ENCODE measurements at regions not wholly inside any gene's neighbourhood (a gene's known extent, or its start where the extent isn't known, plus 50 kb on each side); places are given as distances from the start of the nearest gene placed in this dataset.
"Not testable (repeated sequence)": the region's sequence is repeated elsewhere in the genome, so short reads cannot be mapped to it uniquely, and the experiment has no call there.

DNA sequence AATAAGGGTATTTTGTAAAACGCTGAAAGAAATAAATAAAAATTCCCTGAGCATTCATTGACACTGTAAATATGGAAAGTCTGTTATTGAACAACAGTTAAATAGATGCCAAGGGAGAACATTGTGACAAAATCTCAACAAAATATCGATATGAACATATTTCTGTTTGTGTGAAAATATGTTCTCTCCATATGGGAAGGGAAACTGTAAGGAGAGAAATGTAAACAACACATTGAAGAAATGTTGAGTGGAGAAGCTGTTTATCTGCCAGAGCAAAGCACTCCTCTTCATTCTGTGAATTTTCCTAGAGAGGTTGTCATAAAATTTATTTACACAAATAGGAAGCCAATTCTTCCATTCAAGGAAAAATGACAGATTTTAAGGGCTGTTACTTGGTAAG is 57.1 kb upstream of the EOMES start:
- no peak overlapping the region for H3K4me3 Mint-ChIP-seq
- no peaks in the 10 kb centered on the region for H3K9me3 Mint-ChIP-seq
- intact Hi-C loops (cut with micrococcal nuclease), result no loop called here
- H3K27me3 Mint-ChIP-seq, result no peaks in the 10 kb centered on the region
- no peaks in the 10 kb centered on the region for H3K4me1 Mint-ChIP-seq (ENCODE audit: low read depth)
- H3K27ac Mint-ChIP-seq, result no peak overlapping the region
- no peaks in the 10 kb centered on the region for H3K36me3 Mint-ChIP-seq (ENCODE audit: low read depth)

DNA sequence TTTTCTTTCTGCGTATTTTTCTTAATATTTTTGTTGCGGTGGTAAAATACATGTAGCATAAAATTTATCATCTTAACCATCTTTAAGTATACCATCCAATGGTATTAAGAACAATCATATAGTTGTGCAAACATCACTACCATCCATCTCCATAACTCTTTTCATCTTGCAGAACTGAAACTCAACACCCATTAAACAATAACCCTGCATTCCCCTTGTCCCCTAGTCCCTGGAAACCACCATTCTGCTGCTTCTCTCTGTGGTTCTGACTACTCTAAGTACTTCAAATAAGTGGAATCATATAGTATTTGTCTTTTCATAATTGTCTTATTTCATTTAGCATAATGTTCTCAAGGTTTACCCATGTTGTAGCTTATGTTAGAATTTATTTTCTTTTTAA is 67.3 kb upstream of the EOMES start:
- no peak overlapping the region for H3K27ac Mint-ChIP-seq
- H3K27me3 Mint-ChIP-seq, result no peaks in the 10 kb centered on the region

DNA sequence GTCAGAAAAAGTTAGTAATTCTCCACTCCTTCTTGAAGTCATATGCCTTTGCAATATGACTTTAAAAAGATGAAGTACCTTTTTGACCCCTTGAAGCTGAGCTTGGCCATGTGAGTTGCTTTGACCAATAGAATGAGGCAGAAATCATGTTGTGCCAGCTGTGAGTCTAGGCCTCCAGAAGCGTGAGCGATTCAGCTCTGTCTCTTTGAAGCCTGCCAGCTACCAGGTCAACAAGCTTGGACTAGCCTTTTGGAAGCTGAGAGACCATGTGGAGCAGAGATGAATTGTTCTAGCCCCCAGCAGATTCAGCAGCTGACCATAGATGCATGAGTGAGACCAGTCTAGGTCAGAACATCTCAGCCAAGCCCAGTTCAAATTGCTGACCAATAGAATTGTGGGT is 69.8 kb upstream of the EOMES start:
- Mint-ChIP-seq H3K27ac (no peak overlapping the region), H3K4me1 (ENCODE audit: low read depth) (no peaks in the 10 kb centered on the region), H3K27me3 (no peaks in the 10 kb centered on the region), H3K36me3 (ENCODE audit: low read depth) (no peaks in the 10 kb centered on the region), H3K4me3 (no peak overlapping the region), H3K9me3 (no peaks in the 10 kb centered on the region)
- intact Hi-C loops (cut with micrococcal nuclease), result no loop called here

More for the DNA sequence above, 67.3 kb upstream of the EOMES start:
- H3K4me1 Mint-ChIP-seq (ENCODE audit: low read depth), result no peaks in the 10 kb centered on the region
- H3K36me3 Mint-ChIP-seq (ENCODE audit: low read depth), result no peaks in the 10 kb centered on the region
- intact Hi-C loops (cut with micrococcal nuclease), result no loop called here
- H3K4me3 Mint-ChIP-seq, result no peak overlapping the region
- H3K9me3 Mint-ChIP-seq, result no peaks in the 10 kb centered on the region

GRCh38 chr3:27792869-27793268 is 70.7 kb upstream of the EOMES start:
- intact Hi-C loops (cut with micrococcal nuclease), result no loop called here
- Mint-ChIP-seq H3K4me3 (no peak overlapping the region), H3K36me3 (ENCODE audit: low read depth) (no peaks in the 10 kb centered on the region), H3K4me1 (ENCODE audit: low read depth) (no peaks in the 10 kb centered on the region), H3K9me3 (no peaks in the 10 kb centered on the region), H3K27me3 (no peaks in the 10 kb centered on the region), H3K27ac (no peak overlapping the region)

GRCh38 chr3:27794211-27794610 is 72.1 kb upstream of the EOMES start:
- H3K27ac Mint-ChIP-seq, result no peak overlapping the region
- intact Hi-C loops (cut with micrococcal nuclease), result no loop called here
- H3K4me1 Mint-ChIP-seq (ENCODE audit: low read depth), result no peaks in the 10 kb centered on the region
- no peaks in the 10 kb centered on the region for H3K27me3 Mint-ChIP-seq
- no peaks in the 10 kb centered on the region for H3K9me3 Mint-ChIP-seq
- H3K36me3 Mint-ChIP-seq (ENCODE audit: low read depth), result no peaks in the 10 kb centered on the region
- H3K4me3 Mint-ChIP-seq, result no peak overlapping the region

- H3K27me3 Mint-ChIP-seq, result no peaks in the 10 kb centered on the region
- no peaks in the 10 kb centered on the region for H3K9me3 Mint-ChIP-seq
- H3K36me3 Mint-ChIP-seq (ENCODE audit: low read depth), result no peaks in the 10 kb centered on the region
- intact Hi-C loops (cut with micrococcal nuclease), result no loop called here
- no peak overlapping the region for H3K4me3 Mint-ChIP-seq
- H3K4me1 Mint-ChIP-seq (ENCODE audit: low read depth), result no peaks in the 10 kb centered on the region
- no peak overlapping the region for H3K27ac Mint-ChIP-seq
Observed at GRCh38 chr3:27796365-27796875, 74.3 kb upstream of the EOMES start.

DNA sequence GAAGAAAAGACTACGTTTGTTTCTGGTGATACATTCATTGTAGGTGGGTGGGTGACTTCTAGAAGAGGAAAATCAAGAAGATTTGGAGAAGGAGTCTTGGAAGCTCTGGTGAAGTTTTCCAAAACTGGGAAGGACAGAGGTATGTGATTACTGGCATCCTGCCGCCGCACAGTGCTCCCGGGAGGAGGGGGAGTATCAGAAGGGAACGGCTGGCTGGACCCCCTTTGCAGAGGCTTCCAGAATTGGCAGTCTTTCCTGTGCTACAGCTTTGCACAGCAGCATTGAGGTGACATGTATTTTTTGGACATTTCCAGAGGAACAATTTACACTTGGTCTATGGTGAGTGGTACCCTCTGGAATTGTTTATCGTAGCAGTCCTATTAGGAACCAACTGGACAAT is 75.7 kb upstream of the EOMES start:
- no peaks in the 10 kb centered on the region for H3K36me3 Mint-ChIP-seq (ENCODE audit: low read depth)
- no peaks in the 10 kb centered on the region for H3K4me1 Mint-ChIP-seq (ENCODE audit: low read depth)
- H3K9me3 Mint-ChIP-seq, result no peaks in the 10 kb centered on the region
- intact Hi-C loops (cut with micrococcal nuclease), result no loop called here
- no peak overlapping the region for H3K4me3 Mint-ChIP-seq
- no peaks in the 10 kb centered on the region for H3K27me3 Mint-ChIP-seq
- no peak overlapping the region for H3K27ac Mint-ChIP-seq

DNA sequence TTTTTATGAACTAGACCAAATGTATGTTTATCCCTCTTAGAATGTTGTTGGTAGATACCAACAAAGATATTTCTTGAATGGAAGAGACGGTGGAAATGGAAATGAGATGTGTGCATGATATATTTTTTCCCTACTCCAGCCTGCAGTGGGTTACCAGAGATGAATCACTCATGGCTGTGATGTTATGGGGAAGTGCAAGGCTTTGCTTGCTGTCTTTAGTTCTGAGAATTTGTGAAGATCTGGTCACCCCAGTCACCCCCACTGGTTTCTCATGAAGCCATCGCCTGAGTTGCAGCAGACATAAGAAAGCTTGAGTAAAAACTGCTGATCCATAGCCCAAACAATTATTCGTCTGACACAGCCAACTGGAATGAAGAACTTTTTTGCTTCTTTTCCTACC is 78.1 kb upstream of the EOMES start:
- Mint-ChIP-seq H3K4me3 (no peak overlapping the region), H3K27ac (no peak overlapping the region)
- intact Hi-C loops (cut with micrococcal nuclease), result no loop called here

DNA sequence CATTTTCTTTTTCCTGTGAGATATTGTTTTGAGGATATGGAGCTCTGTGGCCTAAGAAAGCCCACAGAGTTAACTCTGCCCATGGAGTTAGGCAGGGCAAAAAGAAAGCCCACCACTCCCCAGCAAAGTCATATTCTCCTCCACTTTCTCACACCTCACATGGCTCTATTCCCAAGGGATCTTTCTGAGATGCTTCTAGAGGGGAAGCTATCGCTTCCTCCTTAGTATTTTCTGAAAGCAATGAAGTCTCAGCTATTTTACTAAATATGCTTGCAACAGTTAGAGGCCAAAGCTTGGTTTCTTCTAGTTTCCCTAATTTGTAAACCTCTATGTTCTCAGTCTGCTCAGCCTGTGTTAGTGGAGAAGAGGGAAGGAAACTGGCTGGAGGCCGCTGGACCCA is 80.3 kb upstream of the EOMES start:
- no peak overlapping the region for H3K27ac Mint-ChIP-seq
- no peaks in the 10 kb centered on the region for H3K36me3 Mint-ChIP-seq (ENCODE audit: low read depth)
- H3K4me3 Mint-ChIP-seq, result no peak overlapping the region
- H3K9me3 Mint-ChIP-seq, result no peaks in the 10 kb centered on the region
- H3K27me3 Mint-ChIP-seq, result no peaks in the 10 kb centered on the region
- intact Hi-C loops (cut with micrococcal nuclease), result no loop called here
- no peaks in the 10 kb centered on the region for H3K4me1 Mint-ChIP-seq (ENCODE audit: low read depth)

More for the DNA sequence above, 78.1 kb upstream of the EOMES start:
- no peaks in the 10 kb centered on the region for H3K27me3 Mint-ChIP-seq
- H3K9me3 Mint-ChIP-seq, result no peaks in the 10 kb centered on the region
- H3K4me1 Mint-ChIP-seq (ENCODE audit: low read depth), result no peaks in the 10 kb centered on the region
- H3K36me3 Mint-ChIP-seq (ENCODE audit: low read depth), result no peaks in the 10 kb centered on the region

- H3K27ac Mint-ChIP-seq, result no peak overlapping the region
- H3K27me3 Mint-ChIP-seq, result no peaks in the 10 kb centered on the region
- intact Hi-C loops (cut with micrococcal nuclease), result no loop called here
- H3K36me3 Mint-ChIP-seq (ENCODE audit: low read depth), result no peaks in the 10 kb centered on the region
- no peaks in the 10 kb centered on the region for H3K9me3 Mint-ChIP-seq
- H3K4me3 Mint-ChIP-seq, result no peak overlapping the region
- H3K4me1 Mint-ChIP-seq (ENCODE audit: low read depth), result no peaks in the 10 kb centered on the region
Observed at GRCh38 chr3:27802849-27803248, 80.7 kb upstream of the EOMES start.

DNA sequence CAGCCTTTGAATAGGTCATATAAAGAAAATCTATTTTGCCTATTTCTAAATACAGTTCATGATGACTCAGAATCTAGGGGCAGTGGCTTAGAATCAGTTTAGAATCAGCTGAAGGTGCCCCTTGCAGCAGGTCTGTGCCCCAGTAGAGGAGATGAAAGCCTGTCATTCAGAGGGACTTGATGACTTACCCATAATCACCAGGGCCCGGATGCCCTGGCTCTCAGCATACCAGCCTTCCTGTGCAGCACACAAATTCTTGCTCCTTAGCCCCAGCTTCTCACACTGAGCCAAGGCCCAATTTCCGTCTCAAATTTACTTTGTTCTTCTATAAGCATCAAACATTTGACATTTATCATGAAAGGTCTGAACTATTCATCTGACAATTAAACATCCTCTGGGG is 83.2 kb upstream of the EOMES start:
- intact Hi-C loops (cut with micrococcal nuclease), result no loop called here
- H3K4me3 Mint-ChIP-seq, result no peak overlapping the region
- no peaks in the 10 kb centered on the region for H3K27me3 Mint-ChIP-seq
- no peaks in the 10 kb centered on the region for H3K9me3 Mint-ChIP-seq
- no peak overlapping the region for H3K27ac Mint-ChIP-seq
- H3K4me1 Mint-ChIP-seq (ENCODE audit: low read depth), result no peaks in the 10 kb centered on the region
- no peaks in the 10 kb centered on the region for H3K36me3 Mint-ChIP-seq (ENCODE audit: low read depth)

GRCh38 chr3:27813255-27813654 is 91.1 kb upstream of the EOMES start:
- no peaks in the 10 kb centered on the region for H3K36me3 Mint-ChIP-seq (ENCODE audit: low read depth)
- no peak overlapping the region for H3K4me3 Mint-ChIP-seq
- intact Hi-C loops (cut with micrococcal nuclease), result no loop called here
- H3K4me1 Mint-ChIP-seq (ENCODE audit: low read depth), result no peaks in the 10 kb centered on the region
- H3K9me3 Mint-ChIP-seq, result no peaks in the 10 kb centered on the region
- H3K27ac Mint-ChIP-seq, result no peak overlapping the region
- no peaks in the 10 kb centered on the region for H3K27me3 Mint-ChIP-seq

GRCh38 chr3:27821609-27822008 is 99.5 kb upstream of the EOMES start:
- H3K4me3 Mint-ChIP-seq, result not testable (repeated sequence)

GRCh38 chr3:27824312-27825200 is 102.4 kb upstream of the EOMES start:
- no peaks in the 10 kb centered on the region for H3K9me3 Mint-ChIP-seq
- intact Hi-C loops (cut with micrococcal nuclease), result no loop called here
- no peak overlapping the region for H3K27ac Mint-ChIP-seq
- H3K36me3 Mint-ChIP-seq (ENCODE audit: low read depth), result no peaks in the 10 kb centered on the region
- H3K27me3 Mint-ChIP-seq, result no peaks in the 10 kb centered on the region
- no peaks in the 10 kb centered on the region for H3K4me1 Mint-ChIP-seq (ENCODE audit: low read depth)
- H3K4me3 Mint-ChIP-seq, result no peak overlapping the region

More at GRCh38 chr3:27821609-27822008, 99.5 kb upstream of the EOMES start:
- H3K9me3 Mint-ChIP-seq; H3K27me3 Mint-ChIP-seq; H3K4me1 Mint-ChIP-seq (ENCODE audit: low read depth); H3K36me3 Mint-ChIP-seq (ENCODE audit: low read depth); intact Hi-C loops (cut with micrococcal nuclease); H3K27ac Mint-ChIP-seq: not testable (repeated sequence)

- Mint-ChIP-seq H3K4me3 (no peak overlapping the region), H3K9me3 (no peaks in the 10 kb centered on the region), H3K4me1 (ENCODE audit: low read depth) (no peaks in the 10 kb centered on the region), H3K36me3 (ENCODE audit: low read depth) (no peaks in the 10 kb centered on the region), H3K27ac (no peak overlapping the region), H3K27me3 (no peaks in the 10 kb centered on the region)
- intact Hi-C loops (cut with micrococcal nuclease), result no loop called here
Observed at GRCh38 chr3:27826448-27826847, 104.3 kb upstream of the EOMES start.

Data from dendritic cell treated with granulocyte-macrophage colony-stimulating factor and Interleukin-4, amounts not matched to agents 40 ng/mL and 50 ng/mL, for 4 days (primary cell).